ENCODE measurements at regions not wholly inside any gene's neighbourhood (a gene's known extent, or its start where the extent isn't known, plus 50 kb on each side); places are given as distances from the start of the nearest gene placed in this dataset.

DNA sequence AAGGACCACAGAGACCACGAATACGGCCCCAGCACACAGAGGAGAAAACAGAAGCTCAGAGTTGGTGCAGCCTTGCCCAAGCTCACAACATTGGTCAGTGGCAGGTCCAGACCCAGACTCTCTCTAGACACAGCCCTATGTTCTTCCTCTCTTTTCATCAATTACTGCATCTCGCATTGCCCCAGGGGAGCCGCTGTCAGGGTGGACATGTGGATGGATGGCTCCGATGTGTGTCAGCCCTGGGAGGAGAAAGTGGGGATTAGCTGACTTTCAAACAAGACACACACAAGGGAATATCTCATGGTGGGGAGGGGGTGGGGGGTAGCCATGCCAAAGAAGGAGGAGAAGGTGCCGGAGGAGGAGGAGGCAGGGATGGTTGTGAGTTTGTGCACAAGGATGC is 556.8 kb downstream of the NPHP4 start (continued):
- TF ChIP-seq, protein P1, sequence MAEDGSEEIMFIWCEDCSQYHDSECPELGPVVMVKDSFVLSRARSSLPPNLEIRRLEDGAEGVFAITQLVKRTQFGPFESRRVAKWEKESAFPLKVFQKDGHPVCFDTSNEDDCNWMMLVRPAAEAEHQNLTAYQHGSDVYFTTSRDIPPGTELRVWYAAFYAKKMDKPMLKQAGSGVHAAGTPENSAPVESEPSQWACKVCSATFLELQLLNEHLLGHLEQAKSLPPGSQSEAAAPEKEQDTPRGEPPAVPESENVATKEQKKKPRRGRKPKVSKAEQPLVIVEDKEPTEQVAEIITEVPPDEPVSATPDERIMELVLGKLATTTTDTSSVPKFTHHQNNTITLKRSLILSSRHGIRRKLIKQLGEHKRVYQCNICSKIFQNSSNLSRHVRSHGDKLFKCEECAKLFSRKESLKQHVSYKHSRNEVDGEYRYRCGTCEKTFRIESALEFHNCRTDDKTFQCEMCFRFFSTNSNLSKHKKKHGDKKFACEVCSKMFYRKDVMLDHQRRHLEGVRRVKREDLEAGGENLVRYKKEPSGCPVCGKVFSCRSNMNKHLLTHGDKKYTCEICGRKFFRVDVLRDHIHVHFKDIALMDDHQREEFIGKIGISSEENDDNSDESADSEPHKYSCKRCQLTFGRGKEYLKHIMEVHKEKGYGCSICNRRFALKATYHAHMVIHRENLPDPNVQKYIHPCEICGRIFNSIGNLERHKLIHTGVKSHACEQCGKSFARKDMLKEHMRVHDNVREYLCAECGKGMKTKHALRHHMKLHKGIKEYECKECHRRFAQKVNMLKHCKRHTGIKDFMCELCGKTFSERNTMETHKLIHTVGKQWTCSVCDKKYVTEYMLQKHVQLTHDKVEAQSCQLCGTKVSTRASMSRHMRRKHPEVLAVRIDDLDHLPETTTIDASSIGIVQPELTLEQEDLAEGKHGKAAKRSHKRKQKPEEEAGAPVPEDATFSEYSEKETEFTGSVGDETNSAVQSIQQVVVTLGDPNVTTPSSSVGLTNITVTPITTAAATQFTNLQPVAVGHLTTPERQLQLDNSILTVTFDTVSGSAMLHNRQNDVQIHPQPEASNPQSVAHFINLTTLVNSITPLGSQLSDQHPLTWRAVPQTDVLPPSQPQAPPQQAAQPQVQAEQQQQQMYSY (CRISPR knock-in tag; IDR thresholded peaks at IDR 0.05) = no peak
- TF ChIP-seq, protein P2, sequence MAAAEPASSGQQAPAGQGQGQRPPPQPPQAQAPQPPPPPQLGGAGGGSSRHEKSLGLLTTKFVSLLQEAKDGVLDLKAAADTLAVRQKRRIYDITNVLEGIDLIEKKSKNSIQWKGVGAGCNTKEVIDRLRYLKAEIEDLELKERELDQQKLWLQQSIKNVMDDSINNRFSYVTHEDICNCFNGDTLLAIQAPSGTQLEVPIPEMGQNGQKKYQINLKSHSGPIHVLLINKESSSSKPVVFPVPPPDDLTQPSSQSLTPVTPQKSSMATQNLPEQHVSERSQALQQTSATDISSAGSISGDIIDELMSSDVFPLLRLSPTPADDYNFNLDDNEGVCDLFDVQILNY (CRISPR knock-in tag; IDR thresholded peaks at IDR 0.05) = no peak
- TF ChIP-seq ARID4B (CRISPR knock-in tag; IDR thresholded peaks at IDR 0.05; ENCODE audit: borderline replicate concordance) = no peak
- no peak for TF ChIP-seq GTF2I (CRISPR knock-in tag; conservative IDR thresholded peaks at IDR 0.05)
- TF ChIP-seq ZNF671 (CRISPR knock-in tag; IDR thresholded peaks at IDR 0.05) = no peak
- TF ChIP-seq NR1H2 (CRISPR knock-in tag; IDR thresholded peaks at IDR 0.05) = no peak
- TF ChIP-seq MYBL2 (CRISPR knock-in tag; IDR thresholded peaks at IDR 0.05) = no peak
- TF ChIP-seq, protein P3, sequence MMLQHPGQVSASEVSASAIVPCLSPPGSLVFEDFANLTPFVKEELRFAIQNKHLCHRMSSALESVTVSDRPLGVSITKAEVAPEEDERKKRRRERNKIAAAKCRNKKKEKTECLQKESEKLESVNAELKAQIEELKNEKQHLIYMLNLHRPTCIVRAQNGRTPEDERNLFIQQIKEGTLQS (CRISPR knock-in tag; conservative IDR thresholded peaks at IDR 0.05) = no peak
- no peak for TF ChIP-seq RORB (CRISPR knock-in tag; IDR thresholded peaks at IDR 0.05)
- no peak for TF ChIP-seq FOXJ3 (CRISPR knock-in tag; IDR thresholded peaks at IDR 0.05; ENCODE audit: borderline replicate concordance)
- TF ChIP-seq MXD4 (CRISPR knock-in tag; IDR thresholded peaks at IDR 0.05; ENCODE audit: borderline replicate concordance) = no peak

DNA sequence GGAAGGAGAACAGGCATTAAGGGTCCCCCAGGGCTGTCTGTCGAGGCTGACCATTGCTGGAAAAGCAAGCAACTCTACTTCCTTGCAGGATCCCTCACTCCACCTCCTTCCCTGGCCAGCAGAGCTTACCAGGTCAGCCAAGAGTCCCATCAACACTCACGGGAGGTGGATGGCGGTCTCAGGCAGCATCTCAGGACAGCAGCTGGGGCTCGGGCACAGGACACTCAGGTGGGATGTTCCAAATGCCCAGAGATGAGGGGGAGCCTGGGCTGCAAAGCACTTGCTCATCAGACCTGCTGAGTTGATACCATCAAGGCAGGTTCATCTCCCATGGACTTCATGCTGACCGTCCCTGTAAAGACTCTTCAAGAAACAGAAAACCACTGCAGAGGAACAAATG is 559.8 kb downstream of the NPHP4 start:
- CTCF ChIA-PET = no interaction called here
- POLR2A ChIA-PET = no interaction called here
- peaks cover 79% of the 10 kb centered on the region for H3K36me3 Mint-ChIP-seq
- ATAC-seq = no peak
- no peak overlapping the region for H3K27ac Mint-ChIP-seq
- peaks cover 10% of the 10 kb centered on the region for H3K27me3 Mint-ChIP-seq (ENCODE audit: low read depth)
- no peaks in the 10 kb centered on the region; the same call in 1 of the 2 replicates for H3K4me1 Mint-ChIP-seq
- no peak overlapping the region for H3K4me3 Mint-ChIP-seq
- TF ChIP-seq, protein P4, sequence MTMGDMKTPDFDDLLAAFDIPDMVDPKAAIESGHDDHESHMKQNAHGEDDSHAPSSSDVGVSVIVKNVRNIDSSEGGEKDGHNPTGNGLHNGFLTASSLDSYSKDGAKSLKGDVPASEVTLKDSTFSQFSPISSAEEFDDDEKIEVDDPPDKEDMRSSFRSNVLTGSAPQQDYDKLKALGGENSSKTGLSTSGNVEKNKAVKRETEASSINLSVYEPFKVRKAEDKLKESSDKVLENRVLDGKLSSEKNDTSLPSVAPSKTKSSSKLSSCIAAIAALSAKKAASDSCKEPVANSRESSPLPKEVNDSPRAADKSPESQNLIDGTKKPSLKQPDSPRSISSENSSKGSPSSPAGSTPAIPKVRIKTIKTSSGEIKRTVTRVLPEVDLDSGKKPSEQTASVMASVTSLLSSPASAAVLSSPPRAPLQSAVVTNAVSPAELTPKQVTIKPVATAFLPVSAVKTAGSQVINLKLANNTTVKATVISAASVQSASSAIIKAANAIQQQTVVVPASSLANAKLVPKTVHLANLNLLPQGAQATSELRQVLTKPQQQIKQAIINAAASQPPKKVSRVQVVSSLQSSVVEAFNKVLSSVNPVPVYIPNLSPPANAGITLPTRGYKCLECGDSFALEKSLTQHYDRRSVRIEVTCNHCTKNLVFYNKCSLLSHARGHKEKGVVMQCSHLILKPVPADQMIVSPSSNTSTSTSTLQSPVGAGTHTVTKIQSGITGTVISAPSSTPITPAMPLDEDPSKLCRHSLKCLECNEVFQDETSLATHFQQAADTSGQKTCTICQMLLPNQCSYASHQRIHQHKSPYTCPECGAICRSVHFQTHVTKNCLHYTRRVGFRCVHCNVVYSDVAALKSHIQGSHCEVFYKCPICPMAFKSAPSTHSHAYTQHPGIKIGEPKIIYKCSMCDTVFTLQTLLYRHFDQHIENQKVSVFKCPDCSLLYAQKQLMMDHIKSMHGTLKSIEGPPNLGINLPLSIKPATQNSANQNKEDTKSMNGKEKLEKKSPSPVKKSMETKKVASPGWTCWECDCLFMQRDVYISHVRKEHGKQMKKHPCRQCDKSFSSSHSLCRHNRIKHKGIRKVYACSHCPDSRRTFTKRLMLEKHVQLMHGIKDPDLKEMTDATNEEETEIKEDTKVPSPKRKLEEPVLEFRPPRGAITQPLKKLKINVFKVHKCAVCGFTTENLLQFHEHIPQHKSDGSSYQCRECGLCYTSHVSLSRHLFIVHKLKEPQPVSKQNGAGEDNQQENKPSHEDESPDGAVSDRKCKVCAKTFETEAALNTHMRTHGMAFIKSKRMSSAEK (CRISPR knock-in tag; IDR thresholded peaks at IDR 0.05; ENCODE audit: borderline replicate concordance) = no peak
- TF ChIP-seq AFF4 (CRISPR knock-in tag; IDR thresholded peaks at IDR 0.05; ENCODE audit: borderline replicate concordance) = no peak
- H3K9me3 Mint-ChIP-seq = peaks cover 82% of the 10 kb centered on the region
- no peak for DNase-seq (ENCODE audit: low spot score)

Data from WTC11 (cell line).